Type B pancreatic cell (in vitro differentiated cells): ENCODE measurements at regions not wholly inside any gene's neighbourhood (a gene's known extent, or its start where the extent isn't known, plus 50 kb on each side); places are given as distances from the start of the nearest gene placed in this dataset.

Source experiments
- DNase-seq: peaks from one replicate; pipeline ENCODE4 v3.0.0; 2021; ENCODE audit warnings: mixed read lengths; ENCODE audit not compliant: unreplicated experiment; ENCODE audit errors: extremely low spot score
- H3K27ac Mint-ChIP-seq: 2 replicates; pipeline ENCODE4 v1.8.0; 2021; ENCODE audit warnings: mild to moderate bottlenecking, mixed read lengths
- H3K27me3 Mint-ChIP-seq: 2 replicates; pipeline ENCODE4 v1.8.0; 2021; ENCODE audit warnings: mixed read lengths
- H3K36me3 Mint-ChIP-seq: 2 replicates; pipeline ENCODE4 v1.8.0; 2021; ENCODE audit warnings: mixed read lengths
- H3K4me1 Mint-ChIP-seq: one replicate; pipeline ENCODE4 v1.8.0; 2021; ENCODE audit warnings: mixed read lengths; ENCODE audit not compliant: unreplicated experiment
- H3K4me3 Mint-ChIP-seq: 2 replicates; pipeline ENCODE4 v1.8.0; 2021; ENCODE audit warnings: mild to moderate bottlenecking, mixed read lengths
- H3K9me3 Mint-ChIP-seq: 2 replicates; pipeline ENCODE4 v1.8.0; 2021; ENCODE audit warnings: mixed read lengths
- TF ChIP-seq, protein P1 (sequence below): fragments of 200-600 bp; sonication (generic); conservative IDR thresholded peaks from 2 replicates; pipeline ENCODE4 v1.5.0; 2021; ENCODE audit warnings: antibody characterized with exemption, mild to moderate bottlenecking

- H3K36me3 Mint-ChIP-seq, result no peaks in the 10 kb centered on the region
- peaks cover 5% of the 10 kb centered on the region for H3K4me1 Mint-ChIP-seq
- DNase-seq, result no peak
- H3K27ac Mint-ChIP-seq, result no peak overlapping the region
- H3K9me3 Mint-ChIP-seq, result peaks cover 5% of the 10 kb centered on the region
- no peak overlapping the region for H3K4me3 Mint-ChIP-seq
- H3K27me3 Mint-ChIP-seq, result no peaks in the 10 kb centered on the region
- TF ChIP-seq, protein P1, sequence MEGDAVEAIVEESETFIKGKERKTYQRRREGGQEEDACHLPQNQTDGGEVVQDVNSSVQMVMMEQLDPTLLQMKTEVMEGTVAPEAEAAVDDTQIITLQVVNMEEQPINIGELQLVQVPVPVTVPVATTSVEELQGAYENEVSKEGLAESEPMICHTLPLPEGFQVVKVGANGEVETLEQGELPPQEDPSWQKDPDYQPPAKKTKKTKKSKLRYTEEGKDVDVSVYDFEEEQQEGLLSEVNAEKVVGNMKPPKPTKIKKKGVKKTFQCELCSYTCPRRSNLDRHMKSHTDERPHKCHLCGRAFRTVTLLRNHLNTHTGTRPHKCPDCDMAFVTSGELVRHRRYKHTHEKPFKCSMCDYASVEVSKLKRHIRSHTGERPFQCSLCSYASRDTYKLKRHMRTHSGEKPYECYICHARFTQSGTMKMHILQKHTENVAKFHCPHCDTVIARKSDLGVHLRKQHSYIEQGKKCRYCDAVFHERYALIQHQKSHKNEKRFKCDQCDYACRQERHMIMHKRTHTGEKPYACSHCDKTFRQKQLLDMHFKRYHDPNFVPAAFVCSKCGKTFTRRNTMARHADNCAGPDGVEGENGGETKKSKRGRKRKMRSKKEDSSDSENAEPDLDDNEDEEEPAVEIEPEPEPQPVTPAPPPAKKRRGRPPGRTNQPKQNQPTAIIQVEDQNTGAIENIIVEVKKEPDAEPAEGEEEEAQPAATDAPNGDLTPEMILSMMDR, result no peak
Measured at GRCh38 chr5:124877501-124878146, 131.2 kb upstream of the ZNF608 start.

DNA sequence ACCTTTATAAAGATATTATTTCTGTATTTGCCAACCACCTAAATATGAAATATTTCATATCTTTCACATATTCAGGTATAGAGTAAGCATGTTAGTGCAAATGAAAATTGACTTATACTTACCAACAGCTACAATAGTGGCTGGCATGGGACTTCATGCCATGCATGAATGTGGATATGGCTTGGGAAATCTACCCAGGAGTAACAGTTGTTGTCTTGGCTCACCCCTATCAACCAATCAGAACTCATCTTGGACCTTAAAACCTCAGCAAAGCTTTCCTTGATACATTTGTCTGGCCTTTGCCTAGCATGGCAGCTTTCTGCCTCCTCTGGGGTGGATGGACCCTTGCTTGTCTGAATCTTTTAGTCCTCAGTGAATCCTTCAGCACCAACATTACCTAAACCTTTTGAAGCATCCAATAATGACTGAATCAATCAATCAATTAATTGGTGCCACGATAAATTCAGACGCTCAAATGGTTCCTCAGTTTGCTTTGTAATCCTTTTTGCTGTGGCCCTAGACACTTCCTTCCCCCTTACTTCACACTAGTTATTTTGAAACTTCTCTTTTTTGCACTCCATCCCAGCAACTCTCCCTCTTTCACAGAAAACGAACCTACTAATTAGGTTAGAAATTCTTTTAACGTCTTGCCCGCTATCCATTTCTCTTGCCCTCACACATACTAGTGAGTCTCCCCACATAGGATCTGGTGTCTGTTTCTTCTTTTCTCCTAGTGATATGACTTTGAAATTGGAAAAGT lies 132.3 kb upstream of the ZNF608 start:
- no peaks in the 10 kb centered on the region for H3K27me3 Mint-ChIP-seq
- no peak overlapping the region for H3K27ac Mint-ChIP-seq
- no peak for DNase-seq
- no peaks in the 10 kb centered on the region for H3K36me3 Mint-ChIP-seq
- TF ChIP-seq, protein P1, result no peak
- no peak overlapping the region for H3K4me3 Mint-ChIP-seq
- H3K4me1 Mint-ChIP-seq, result no peaks in the 10 kb centered on the region
- peaks cover 5% of the 10 kb centered on the region for H3K9me3 Mint-ChIP-seq

DNA sequence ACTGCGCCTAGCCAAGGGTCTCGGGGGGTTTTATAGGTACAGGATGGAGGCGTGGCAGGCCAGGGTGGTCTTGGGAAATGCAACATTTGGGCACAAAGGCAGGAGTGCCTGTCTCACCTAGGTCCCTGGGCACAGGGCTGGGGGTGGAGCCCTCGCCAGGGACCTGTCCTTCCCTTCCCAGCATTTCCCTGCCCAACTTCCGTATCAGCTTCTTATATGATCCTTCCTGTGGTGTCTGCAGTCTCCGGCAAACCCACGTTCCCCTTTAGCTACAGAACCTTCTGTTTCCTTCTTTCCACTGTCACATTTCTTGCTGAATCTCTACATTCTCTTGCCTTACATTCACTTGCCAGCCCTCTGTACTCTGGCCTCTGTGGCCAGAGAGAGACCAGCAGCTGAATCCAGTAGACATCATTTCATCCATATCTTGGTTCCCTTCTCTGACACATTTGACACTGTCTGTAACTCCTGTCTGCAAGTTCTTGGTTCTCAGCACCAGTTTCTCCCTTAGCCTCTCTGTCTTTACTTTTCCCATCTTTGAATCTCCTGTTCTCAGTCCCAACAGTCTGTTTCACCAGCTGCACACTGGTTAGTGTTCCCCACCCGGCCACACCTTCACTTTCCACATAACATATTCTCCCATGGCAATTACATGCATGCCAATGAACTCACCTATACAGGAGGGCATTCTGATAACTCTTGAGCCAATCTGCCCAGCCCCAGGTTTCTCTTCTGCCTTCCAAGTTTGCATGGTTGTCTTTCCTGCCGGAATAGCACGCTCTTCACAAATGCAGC lies 134.7 kb upstream of the ZNF608 start:
- TF ChIP-seq, protein P1, result no peak
- no peak overlapping the region for H3K27ac Mint-ChIP-seq
- no peaks in the 10 kb centered on the region for H3K27me3 Mint-ChIP-seq
- no peak overlapping the region for H3K4me3 Mint-ChIP-seq
- no peak for DNase-seq
- no peaks in the 10 kb centered on the region for H3K36me3 Mint-ChIP-seq
- H3K4me1 Mint-ChIP-seq, result no peaks in the 10 kb centered on the region
- H3K9me3 Mint-ChIP-seq, result no peaks in the 10 kb centered on the region

DNA sequence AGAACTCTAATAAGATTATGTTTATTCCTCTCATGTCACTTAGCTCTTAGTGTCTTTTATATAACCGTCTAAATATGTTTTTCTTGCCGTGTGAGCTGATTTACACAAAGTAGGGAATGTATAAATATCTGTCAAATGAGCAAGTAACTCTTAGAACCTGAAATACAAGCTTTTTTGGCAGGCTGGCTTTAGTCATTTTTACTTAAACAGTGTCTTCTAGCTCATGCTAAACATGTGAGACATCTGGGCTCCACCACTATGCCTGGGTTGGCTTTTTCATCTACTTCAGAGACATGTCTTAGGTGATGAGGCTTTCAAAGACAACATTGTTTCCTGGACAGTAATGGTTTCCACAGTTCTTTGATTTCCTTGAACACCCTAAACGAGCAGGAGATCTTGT lies 137.2 kb upstream of the ZNF608 start:
- Mint-ChIP-seq H3K9me3 (no peaks in the 10 kb centered on the region), H3K36me3 (no peaks in the 10 kb centered on the region), H3K27me3 (no peaks in the 10 kb centered on the region), H3K27ac (no peak overlapping the region), H3K4me1 (peaks cover 17% of the 10 kb centered on the region), H3K4me3 (no peak overlapping the region)
- TF ChIP-seq, protein P1, result no peak
- DNase-seq, result no peak

DNA sequence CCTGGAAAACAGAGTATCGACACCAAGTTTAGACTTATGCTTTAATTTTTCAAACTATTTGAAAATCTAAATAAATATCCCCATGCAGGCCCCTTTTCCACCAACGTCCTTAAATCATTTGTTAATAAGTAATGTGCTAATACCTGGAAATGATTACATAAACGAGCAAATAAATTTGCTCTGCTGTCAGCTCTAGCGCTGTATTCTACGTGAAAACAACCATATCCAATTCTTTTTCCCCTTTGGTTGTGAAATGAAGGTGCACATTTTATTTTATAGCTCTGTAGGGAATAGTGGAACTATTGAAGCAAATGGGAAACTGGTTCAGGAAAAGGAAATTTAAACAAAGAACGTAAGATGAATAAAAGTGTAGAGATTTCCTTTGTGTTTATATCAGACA lies 137.7 kb upstream of the ZNF608 start:
- no peak for DNase-seq
- H3K4me1 Mint-ChIP-seq, result peaks cover 21% of the 10 kb centered on the region
- no peaks in the 10 kb centered on the region for H3K9me3 Mint-ChIP-seq

More for the DNA sequence above, 137.7 kb upstream of the ZNF608 start:
- Mint-ChIP-seq H3K4me3 (no peak overlapping the region), H3K36me3 (no peaks in the 10 kb centered on the region), H3K27me3 (no peaks in the 10 kb centered on the region), H3K27ac (no peak overlapping the region)
- TF ChIP-seq, protein P1, result no peak
